ENCODE measurements at regions not wholly inside any gene's neighbourhood (a gene's known extent, or its start where the extent isn't known, plus 50 kb on each side); places are given as distances from the start of the nearest gene placed in this dataset.

DNA sequence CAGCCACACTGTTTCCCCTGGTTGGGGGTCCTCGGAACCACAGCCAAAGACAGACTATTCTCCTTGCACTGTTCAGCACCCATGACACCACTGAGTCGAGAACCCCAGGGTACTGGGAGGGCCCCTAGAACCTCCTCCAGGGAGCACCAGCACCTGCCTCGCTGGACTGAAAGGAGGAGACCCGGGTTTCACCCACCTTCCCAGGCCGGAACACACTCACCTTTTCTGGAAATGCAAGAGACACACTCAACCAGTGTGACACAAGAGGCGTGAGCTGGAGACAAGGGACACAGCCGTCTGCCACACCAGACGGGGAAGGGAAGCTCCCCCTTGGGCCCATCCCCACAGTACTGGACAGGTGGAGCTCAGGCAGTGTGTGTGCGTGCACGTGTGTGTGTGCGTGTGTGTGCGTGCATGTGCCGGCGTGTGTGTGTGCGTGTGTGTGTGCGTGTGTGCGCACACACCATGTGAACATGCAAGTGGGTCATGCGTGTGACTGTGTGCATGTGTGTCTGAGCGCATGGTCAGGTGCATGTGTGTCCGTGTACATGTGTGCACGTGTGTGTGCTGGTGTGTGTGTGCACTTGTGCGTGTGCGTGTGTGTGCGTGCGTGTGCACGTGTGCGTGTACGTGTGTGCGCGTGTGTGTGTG, 128.8 kb upstream of the NKX1-1 start:
- TF ChIP-seq EZH2 (IDR thresholded peaks at IDR 0.05; ENCODE audit: borderline replicate concordance, low read depth, low read length, severe bottlenecking), result no peak
- TF ChIP-seq, protein P1, sequence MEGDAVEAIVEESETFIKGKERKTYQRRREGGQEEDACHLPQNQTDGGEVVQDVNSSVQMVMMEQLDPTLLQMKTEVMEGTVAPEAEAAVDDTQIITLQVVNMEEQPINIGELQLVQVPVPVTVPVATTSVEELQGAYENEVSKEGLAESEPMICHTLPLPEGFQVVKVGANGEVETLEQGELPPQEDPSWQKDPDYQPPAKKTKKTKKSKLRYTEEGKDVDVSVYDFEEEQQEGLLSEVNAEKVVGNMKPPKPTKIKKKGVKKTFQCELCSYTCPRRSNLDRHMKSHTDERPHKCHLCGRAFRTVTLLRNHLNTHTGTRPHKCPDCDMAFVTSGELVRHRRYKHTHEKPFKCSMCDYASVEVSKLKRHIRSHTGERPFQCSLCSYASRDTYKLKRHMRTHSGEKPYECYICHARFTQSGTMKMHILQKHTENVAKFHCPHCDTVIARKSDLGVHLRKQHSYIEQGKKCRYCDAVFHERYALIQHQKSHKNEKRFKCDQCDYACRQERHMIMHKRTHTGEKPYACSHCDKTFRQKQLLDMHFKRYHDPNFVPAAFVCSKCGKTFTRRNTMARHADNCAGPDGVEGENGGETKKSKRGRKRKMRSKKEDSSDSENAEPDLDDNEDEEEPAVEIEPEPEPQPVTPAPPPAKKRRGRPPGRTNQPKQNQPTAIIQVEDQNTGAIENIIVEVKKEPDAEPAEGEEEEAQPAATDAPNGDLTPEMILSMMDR (IDR thresholded peaks at IDR 0.05; ENCODE audit: borderline replicate concordance, extremely low read depth, low read length, poor library complexity, severe bottlenecking), result no peak

DNA sequence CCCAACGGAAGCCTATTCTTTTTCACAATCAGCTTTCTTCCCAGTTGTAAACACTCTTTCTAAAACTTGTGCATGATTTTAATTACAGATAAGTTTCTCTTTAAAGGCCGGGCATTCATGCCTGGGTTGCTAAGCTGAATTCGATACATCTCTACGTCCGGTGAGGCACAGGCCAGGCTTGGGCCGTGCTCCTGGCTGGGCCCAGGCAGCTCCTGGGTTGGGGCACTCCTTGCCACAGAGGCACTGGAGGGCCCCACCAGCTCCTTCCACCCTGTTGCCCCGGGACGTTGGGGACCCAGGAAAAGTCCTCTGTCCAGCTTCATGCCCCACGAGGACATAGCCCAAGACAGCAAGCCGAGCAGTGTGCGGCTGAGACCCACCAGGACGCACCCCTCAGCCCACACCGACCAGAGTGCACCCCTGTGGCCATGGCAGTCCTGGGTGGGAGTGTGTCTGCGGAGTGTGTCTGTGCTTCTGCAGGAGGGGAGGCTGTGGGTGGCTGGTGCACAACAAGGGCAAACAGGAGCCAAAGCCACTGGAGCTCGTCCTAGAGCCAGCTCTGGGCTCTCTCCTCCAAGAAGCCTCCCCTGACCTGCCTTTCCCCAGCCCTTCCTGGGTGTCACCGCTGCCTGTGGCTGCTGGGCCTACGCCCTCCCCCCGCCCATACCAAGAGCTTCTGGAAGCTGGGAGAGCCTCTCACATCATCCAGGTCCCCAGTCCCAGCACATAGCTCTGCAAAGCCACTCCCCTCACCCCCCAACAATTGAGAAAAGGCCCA, 128.0 kb upstream of the NKX1-1 start:
- no peak overlapping the region for H3K4me3 ChIP-seq (ENCODE audit: low read depth in 1 of 2, low read length in 2 of 2)
- TF ChIP-seq EZH2 (IDR thresholded peaks at IDR 0.05; ENCODE audit: borderline replicate concordance, low read depth, low read length, severe bottlenecking), result no peak
- TF ChIP-seq, protein P1 (IDR thresholded peaks at IDR 0.05; ENCODE audit: borderline replicate concordance, extremely low read depth, low read length, poor library complexity, severe bottlenecking), result no peak
- no peaks in the 10 kb centered on the region for H3K79me2 ChIP-seq (ENCODE audit: insufficient read depth, low read length)
- H4K20me1 ChIP-seq (ENCODE audit: insufficient read depth, low read length), result peaks cover 4% of the 10 kb centered on the region; the same call in 1 of the 2 replicates
- no peak overlapping the region for H3K4me2 ChIP-seq (ENCODE audit: insufficient read depth, low read length)
- H3K36me3 ChIP-seq (ENCODE audit: insufficient read depth, low read length), result no peaks in the 10 kb centered on the region
- no peak for DNase-seq
- no peak overlapping the region for H2AFZ ChIP-seq (ENCODE audit: low read depth, low read length)
- no peak for ATAC-seq (ENCODE audit: insufficient read depth, low read depth)
- peaks cover 11% of the 10 kb centered on the region for H3K27me3 ChIP-seq (ENCODE audit: insufficient read depth, low read length, poor library complexity)
- no peaks in the 10 kb centered on the region for H3K9me3 ChIP-seq (ENCODE audit: insufficient read depth, low read length, severe bottlenecking)
- H3K9ac ChIP-seq (ENCODE audit: low read depth, low read length), result no peak overlapping the region
- H3K4me1 ChIP-seq (ENCODE audit: insufficient read depth, low read length), result no peaks in the 10 kb centered on the region
- no peak overlapping the region for H3K27ac ChIP-seq (ENCODE audit: low read length)

More for the DNA sequence above, 128.8 kb upstream of the NKX1-1 start:
- Histone ChIP-seq H3K36me3 (ENCODE audit: insufficient read depth, low read length) (no peaks in the 10 kb centered on the region), H3K79me2 (ENCODE audit: insufficient read depth, low read length) (no peaks in the 10 kb centered on the region), H3K4me2 (ENCODE audit: insufficient read depth, low read length) (no peak overlapping the region), H3K9ac (ENCODE audit: low read depth, low read length) (no peak overlapping the region), H3K27me3 (ENCODE audit: insufficient read depth, low read length, poor library complexity) (peaks cover 8% of the 10 kb centered on the region), H4K20me1 (ENCODE audit: insufficient read depth, low read length) (peaks cover 4% of the 10 kb centered on the region; the same call in 1 of the 2 replicates), H3K4me3 (ENCODE audit: low read depth in 1 of 2, low read length in 2 of 2) (no peak overlapping the region), H3K9me3 (ENCODE audit: insufficient read depth, low read length, severe bottlenecking) (no peaks in the 10 kb centered on the region), H2AFZ (ENCODE audit: low read depth, low read length) (no peak overlapping the region), H3K4me1 (ENCODE audit: insufficient read depth, low read length) (no peaks in the 10 kb centered on the region), H3K27ac (ENCODE audit: low read length) (no peak overlapping the region)
- ATAC-seq (ENCODE audit: insufficient read depth, low read depth), result no peak
- no peak for DNase-seq

DNA sequence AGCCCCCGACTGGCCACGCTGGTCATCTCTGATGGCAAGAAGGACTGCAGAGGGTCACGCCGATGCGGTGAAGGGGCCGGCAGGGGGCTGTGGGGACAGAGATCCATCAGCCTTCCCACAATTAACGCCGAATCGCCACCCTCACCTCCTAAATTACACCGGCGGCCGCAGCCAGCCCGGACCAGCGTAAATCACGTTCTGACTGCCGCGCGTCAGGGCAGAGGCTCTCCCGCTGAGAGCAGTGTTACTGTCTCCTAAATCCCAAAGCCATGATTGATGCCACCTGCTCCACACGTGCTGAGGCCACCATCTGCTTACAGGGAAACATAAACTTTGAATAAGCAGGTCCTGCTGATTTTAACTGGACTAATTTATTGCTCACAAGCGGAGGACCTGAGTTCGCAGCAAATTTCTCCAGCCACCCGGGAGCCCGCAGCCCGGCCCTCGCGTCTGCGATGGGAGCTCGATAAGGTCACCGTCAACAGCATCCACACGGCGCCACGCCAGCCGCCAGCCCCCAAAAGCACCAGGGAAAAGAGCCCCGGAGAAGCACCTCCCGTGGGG, 127.3 kb upstream of the NKX1-1 start:
- TF ChIP-seq, protein P1 (IDR thresholded peaks at IDR 0.05; ENCODE audit: borderline replicate concordance, extremely low read depth, low read length, poor library complexity, severe bottlenecking), result no peak
- no peak for TF ChIP-seq EZH2 (IDR thresholded peaks at IDR 0.05; ENCODE audit: borderline replicate concordance, low read depth, low read length, severe bottlenecking)
- Histone ChIP-seq H2AFZ (ENCODE audit: low read depth, low read length) (no peak overlapping the region), H3K9ac (ENCODE audit: low read depth, low read length) (no peak overlapping the region), H3K79me2 (ENCODE audit: insufficient read depth, low read length) (no peaks in the 10 kb centered on the region), H3K36me3 (ENCODE audit: insufficient read depth, low read length) (no peaks in the 10 kb centered on the region), H4K20me1 (ENCODE audit: insufficient read depth, low read length) (peaks cover 4% of the 10 kb centered on the region; the same call in 1 of the 2 replicates), H3K4me1 (ENCODE audit: insufficient read depth, low read length) (no peaks in the 10 kb centered on the region), H3K27me3 (ENCODE audit: insufficient read depth, low read length, poor library complexity) (peaks cover 14% of the 10 kb centered on the region), H3K9me3 (ENCODE audit: insufficient read depth, low read length, severe bottlenecking) (no peaks in the 10 kb centered on the region), H3K4me2 (ENCODE audit: insufficient read depth, low read length) (no peak overlapping the region), H3K27ac (ENCODE audit: low read length) (no peak overlapping the region), H3K4me3 (ENCODE audit: low read depth in 1 of 2, low read length in 2 of 2) (no peak overlapping the region)
- no peak for DNase-seq
- ATAC-seq (ENCODE audit: insufficient read depth, low read depth), result no peak
